Embryonic facial prominence (tissue), 1 donor: ENCODE measurements at regions not wholly inside any gene's neighbourhood (a gene's known extent, or its start where the extent isn't known, plus 50 kb on each side); places are given as distances from the start of the nearest gene placed in this dataset.

Experiments
- DNase-seq: peaks from one replicate; pipeline ENCODE4 v3.0.0-alpha.2; 2016; ENCODE audit errors: extremely low spot score

- DNase-seq: no peak
Observed at GRCh38 chr5:3825531-3826451, 230.2 kb downstream of the IRX1 start.

- no peak for DNase-seq
Observed at GRCh38 chr5:3827624-3828023, 232.0 kb downstream of the IRX1 start.

GRCh38 chr5:3828761-3829160, 233.1 kb downstream of the IRX1 start:
- DNase-seq: no peak

- DNase-seq: no peak
Observed at GRCh38 chr5:3833566-3833965, 237.9 kb downstream of the IRX1 start.

GRCh38 chr5:3835811-3836210, 240.2 kb downstream of the IRX1 start:
- DNase-seq: no peak

GRCh38 chr5:3836528-3836927, 240.9 kb downstream of the IRX1 start:
- DNase-seq: no peak

- DNase-seq: no peak
Observed at GRCh38 chr5:3837506-3837905, 241.9 kb downstream of the IRX1 start.

- no peak for DNase-seq
Observed at GRCh38 chr5:3839151-3839550, 243.5 kb downstream of the IRX1 start.

- DNase-seq: no peak
Observed at GRCh38 chr5:3842591-3842990, 247.0 kb downstream of the IRX1 start.

GRCh38 chr5:3843706-3844105, 248.1 kb downstream of the IRX1 start:
- no peak for DNase-seq

- no peak for DNase-seq
Observed at GRCh38 chr5:3844266-3844665, 248.6 kb downstream of the IRX1 start.

- no peak for DNase-seq
Observed at GRCh38 chr5:3845230-3845629, 249.6 kb downstream of the IRX1 start.

GRCh38 chr5:3852161-3852916, 256.7 kb downstream of the IRX1 start:
- no peak for DNase-seq

- DNase-seq: no peak
Observed at GRCh38 chr5:3853362-3853761, 257.7 kb downstream of the IRX1 start.

- no peak for DNase-seq
Observed at GRCh38 chr5:3854188-3854821, 258.7 kb downstream of the IRX1 start.

GRCh38 chr5:3856036-3856435, 260.4 kb downstream of the IRX1 start:
- no peak for DNase-seq

GRCh38 chr5:3858524-3858923, 262.9 kb downstream of the IRX1 start:
- DNase-seq: no peak

GRCh38 chr5:3862906-3863305, 267.3 kb downstream of the IRX1 start:
- no peak for DNase-seq

GRCh38 chr5:3875144-3875543, 279.5 kb downstream of the IRX1 start:
- no peak for DNase-seq

GRCh38 chr5:3878267-3878666, 282.6 kb downstream of the IRX1 start:
- DNase-seq: no peak

GRCh38 chr5:3883040-3883439, 287.4 kb downstream of the IRX1 start:
- DNase-seq: no peak
